SU-DHL-6 (cell line): ENCODE measurements at regions not wholly inside any gene's neighbourhood (a gene's known extent, or its start where the extent isn't known, plus 50 kb on each side); places are given as distances from the start of the nearest gene placed in this dataset.

Experiments used
- H2AFZ ChIP-seq: fragments of 200-600 bp; sonication (generic); 2 replicates; pipeline ENCODE4 v1.6.1; 2014; ENCODE audit warnings: low read depth, mild to moderate bottlenecking, moderate library complexity, mixed read lengths, antibody characterized with exemption, low read length; ENCODE audit not compliant: severe bottlenecking
- H3F3A ChIP-seq: fragments of 200-600 bp; shearing (Covaris generic); 2 replicates; pipeline ENCODE4 v1.6.0; 2016; ENCODE audit warnings: antibody characterized with exemption, mild to moderate bottlenecking; ENCODE audit not compliant: insufficient read depth
- H3K27ac ChIP-seq: fragments of 200-600 bp; sonication (generic); 2 replicates; pipeline ENCODE4 v1.5.1; 2016; ENCODE audit warnings: low read depth, mild to moderate bottlenecking, low read length, moderate library complexity, mixed read lengths
- H3K27me3 ChIP-seq: fragments of 200-600 bp; sonication (generic), shearing (Covaris generic); 2 replicates; pipeline ENCODE4 v1.6.0; 2014; ENCODE audit warnings: mild to moderate bottlenecking, low read length
- H3K36me3 ChIP-seq: fragments of 200-600 bp; sonication (generic); 2 replicates; pipeline ENCODE4 v1.6.1; 2014; ENCODE audit warnings: mild to moderate bottlenecking, low read length, mixed read lengths
- H3K4me2 ChIP-seq: fragments of 300-600, 200-600 bp; shearing (Covaris generic), sonication (generic); 2 replicates; pipeline ENCODE4 v1.6.0; 2014; ENCODE audit warnings: low read length, low read depth, mild to moderate bottlenecking; ENCODE audit not compliant: poor library complexity, severe bottlenecking
- H3K4me3 ChIP-seq: fragments of 200-600 bp; sonication (generic); 2 replicates; pipeline ENCODE4 v1.5.1; 2014; ENCODE audit warnings: antibody characterized with exemption, low read length, mild to moderate bottlenecking, mixed read lengths; ENCODE audit not compliant: insufficient read depth, poor library complexity, severe bottlenecking
- H3K79me2 ChIP-seq: fragments of 200-600 bp; sonication (generic); 2 replicates; pipeline ENCODE4 v1.6.1; 2014; ENCODE audit warnings: mild to moderate bottlenecking, low read length, moderate library complexity; ENCODE audit not compliant: insufficient read depth
- H3K9ac ChIP-seq: fragments of 200-600 bp; sonication (generic); 2 replicates; pipeline ENCODE4 v1.7.0; 2014; ENCODE audit warnings: mild to moderate bottlenecking, low read length
- H3K9me2 ChIP-seq: fragments of 200-600 bp; sonication (generic); replicated peaks from 2 replicates; pipeline ENCODE4 v1.6.1; 2014; ENCODE audit warnings: low read length; ENCODE audit not compliant: insufficient read depth
- H3K9me3 ChIP-seq: fragments of 200-600 bp; sonication (generic); 2 replicates; pipeline ENCODE4 v1.6.1; 2014; ENCODE audit warnings: low read length, mixed read lengths; ENCODE audit not compliant: insufficient read depth
- H4K20me1 ChIP-seq: fragments of 200-600 bp; sonication (generic); 2 replicates; pipeline ENCODE4 v1.6.1; 2014; ENCODE audit warnings: low read depth, mild to moderate bottlenecking, antibody characterized with exemption, low read length, moderate library complexity, mixed read lengths
- CTCF ChIP-seq: fragments of 200-600 bp; sonication (generic); IDR thresholded peaks from one replicate; pipeline ENCODE4 v1.5.1; 2017; ENCODE audit warnings: antibody characterized with exemption, mild to moderate bottlenecking, low read length, moderate library complexity; ENCODE audit not compliant: insufficient read depth, poor library complexity, severe bottlenecking
- EZH2phosphoT487 ChIP-seq: fragments of 200-600 bp; sonication (generic), shearing (Covaris generic); conservative IDR thresholded peaks from 2 replicates; pipeline ENCODE4 v1.6.1; 2018; ENCODE audit warnings: mild to moderate bottlenecking, antibody characterized with exemption, low read length, moderate library complexity, mixed read lengths

- Histone ChIP-seq H3K9ac (no peak overlapping the region), H3K4me3 (no peak overlapping the region), H3K4me2 (no peak overlapping the region), H4K20me1 (no peaks in the 10 kb centered on the region), H3K9me3 (no peaks in the 10 kb centered on the region), H3K27ac (no peak overlapping the region), H3F3A (no peaks in the 10 kb centered on the region), H3K36me3 (no peaks in the 10 kb centered on the region), H3K9me2 (no peaks in the 10 kb centered on the region), H2AFZ (no peak overlapping the region), H3K79me2 (no peaks in the 10 kb centered on the region), H3K27me3 (0 out of 2 replicates have a peak, but pooled peaks cover 2% of the 10 kb centered on the region)
- TF ChIP-seq EZH2phosphoT487 (no peak), CTCF (no peak)
These were observed 673.6 kb downstream of the HS3ST4 start for GRCh38 chr16:26365161-26365940.

- no peaks in the 10 kb centered on the region for H4K20me1 ChIP-seq
- TF ChIP-seq EZH2phosphoT487 (no peak), CTCF (no peak)
- H3K4me3 ChIP-seq = no peak overlapping the region
- no peaks in the 10 kb centered on the region for H3K9me3 ChIP-seq
- H3K79me2 ChIP-seq = no peaks in the 10 kb centered on the region
- H3K27ac ChIP-seq = no peak overlapping the region
- H3K9me2 ChIP-seq = no peaks in the 10 kb centered on the region
- H3F3A ChIP-seq = no peaks in the 10 kb centered on the region
- no peak overlapping the region for H3K4me2 ChIP-seq
- no peaks in the 10 kb centered on the region for H3K36me3 ChIP-seq
- no peak overlapping the region for H3K9ac ChIP-seq
- H2AFZ ChIP-seq = no peak overlapping the region
- 0 out of 2 replicates have a peak, but pooled peaks cover 2% of the 10 kb centered on the region for H3K27me3 ChIP-seq
These were observed 679.6 kb downstream of the HS3ST4 start for GRCh38 chr16:26371349-26371869.

GRCh38 chr16:26374279-26374925 is 682.6 kb downstream of the HS3ST4 start:
- Histone ChIP-seq H3K9ac (no peak overlapping the region), H3K79me2 (no peaks in the 10 kb centered on the region), H3K36me3 (no peaks in the 10 kb centered on the region), H3K27ac (no peak overlapping the region), H3K4me3 (no peak overlapping the region), H2AFZ (no peak overlapping the region), H3F3A (no peaks in the 10 kb centered on the region), H3K4me2 (no peak overlapping the region), H4K20me1 (no peaks in the 10 kb centered on the region), H3K27me3 (no peaks in the 10 kb centered on the region), H3K9me3 (no peaks in the 10 kb centered on the region), H3K9me2 (no peaks in the 10 kb centered on the region)
- TF ChIP-seq EZH2phosphoT487 = no peak
- no peak for TF ChIP-seq CTCF
